C4-2B (cell line): ENCODE measurements at regions not wholly inside any gene's neighbourhood (a gene's known extent, or its start where the extent isn't known, plus 50 kb on each side); places are given as distances from the start of the nearest gene placed in this dataset.

Experiments used
- H3K27ac ChIP-seq: fragments of 450-650 bp; 2 replicates; pipeline ENCODE4 v1.5.1; 2017
- CTCF ChIP-seq: fragments of 450-650 bp; conservative IDR thresholded peaks from 2 replicates; pipeline ENCODE4 v1.5.1; 2017; ENCODE audit warnings: mild to moderate bottlenecking
- ZFX ChIP-seq: fragments of 450-650 bp; IDR thresholded peaks from 2 replicates; pipeline ENCODE4 v1.6.1; 2017

GRCh38 chr6:44011350-44011920 is 115.8 kb downstream of the MRPL14 start:
- TF ChIP-seq CTCF (no peak), ZFX (no peak)

DNA sequence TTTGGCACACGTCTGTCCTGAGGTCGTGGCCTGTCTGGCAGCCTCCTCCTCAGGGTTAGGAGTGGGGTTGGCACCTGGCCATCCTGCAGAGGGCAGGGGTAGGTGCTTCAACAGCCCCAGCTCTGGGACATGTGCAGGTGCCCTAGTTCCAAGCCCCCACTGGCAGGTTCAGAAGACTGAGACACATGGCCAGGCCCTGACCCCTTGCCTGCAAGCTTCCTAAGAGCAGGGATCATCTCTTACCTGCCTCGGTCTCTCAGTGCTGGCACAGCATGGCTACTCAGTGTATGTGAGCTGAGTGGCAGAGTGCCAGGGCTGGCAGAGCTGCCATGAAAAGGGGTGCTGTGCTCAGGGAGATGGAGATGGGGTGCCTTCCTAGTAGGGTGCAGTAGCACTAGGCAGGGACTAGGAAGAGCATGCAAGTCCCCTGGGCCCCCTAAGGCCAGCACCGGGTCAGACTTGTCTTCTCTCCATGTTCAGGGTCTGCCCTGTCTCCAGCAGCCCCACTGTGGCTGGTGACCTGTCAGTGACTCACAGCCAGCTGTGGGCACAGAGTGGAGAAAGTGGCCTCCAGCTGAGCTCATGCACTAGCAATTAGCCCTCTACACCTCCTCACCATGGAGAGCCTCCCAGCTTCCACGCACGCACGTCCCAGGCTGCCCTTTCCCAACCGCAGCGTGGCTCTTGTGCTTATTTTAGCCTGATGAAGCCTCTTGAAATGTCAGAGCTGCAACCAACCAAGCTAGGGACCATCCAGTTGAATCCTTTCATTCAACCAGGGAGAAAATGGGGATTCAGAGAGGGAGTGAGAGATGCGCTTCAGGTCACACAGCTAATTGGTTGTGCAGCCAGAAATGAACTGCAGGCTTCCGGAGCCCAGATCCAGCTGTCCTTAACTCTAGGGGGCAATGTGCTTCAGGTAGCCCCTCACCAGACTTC is 116.6 kb downstream of the MRPL14 start:
- TF ChIP-seq ZFX, result no peak
- no peak for TF ChIP-seq CTCF
- no peak overlapping the region for H3K27ac ChIP-seq

More at GRCh38 chr6:44011350-44011920, 115.8 kb downstream of the MRPL14 start:
- H3K27ac ChIP-seq, result no peak overlapping the region

GRCh38 chr6:44009425-44010321 is 117.6 kb downstream of the MRPL14 start:
- TF ChIP-seq CTCF (no peak), ZFX (no peak)
- H3K27ac ChIP-seq, result no peak overlapping the region

GRCh38 chr6:44008821-44009370 is 118.4 kb downstream of the MRPL14 start:
- TF ChIP-seq ZFX, result no peak
- no peak for TF ChIP-seq CTCF
- no peak overlapping the region for H3K27ac ChIP-seq

GRCh38 chr6:44007818-44008621 is 119.2 kb downstream of the MRPL14 start:
- no peak overlapping the region for H3K27ac ChIP-seq
- TF ChIP-seq ZFX (no peak), CTCF (no peak)

GRCh38 chr6:44006872-44007303 is 120.4 kb downstream of the MRPL14 start:
- H3K27ac ChIP-seq, result no peak overlapping the region
- TF ChIP-seq ZFX (no peak), CTCF (no peak)
